PC-9 (cell line): ENCODE measurements at regions not wholly inside any gene's neighbourhood (a gene's known extent, or its start where the extent isn't known, plus 50 kb on each side); places are given as distances from the start of the nearest gene placed in this dataset.

ENCODE experiments used
- EZH2 ChIP-seq: fragments of 200-600 bp; sonication (generic); IDR thresholded peaks from 2 replicates; pipeline ENCODE4 v1.8.0; 2017; ENCODE audit warnings: antibody characterized with exemption, low read depth
- TF ChIP-seq, protein P1 (sequence below): fragments of 200-600 bp; sonication (generic); conservative IDR thresholded peaks from 2 replicates; pipeline ENCODE4 v1.6.1; 2017; ENCODE audit warnings: mixed run types, antibody characterized with exemption, mild to moderate bottlenecking, moderate library complexity

GRCh38 chr16:86818671-86819532 is 240.6 kb downstream of the FOXL1 start:
- TF ChIP-seq, protein P1, sequence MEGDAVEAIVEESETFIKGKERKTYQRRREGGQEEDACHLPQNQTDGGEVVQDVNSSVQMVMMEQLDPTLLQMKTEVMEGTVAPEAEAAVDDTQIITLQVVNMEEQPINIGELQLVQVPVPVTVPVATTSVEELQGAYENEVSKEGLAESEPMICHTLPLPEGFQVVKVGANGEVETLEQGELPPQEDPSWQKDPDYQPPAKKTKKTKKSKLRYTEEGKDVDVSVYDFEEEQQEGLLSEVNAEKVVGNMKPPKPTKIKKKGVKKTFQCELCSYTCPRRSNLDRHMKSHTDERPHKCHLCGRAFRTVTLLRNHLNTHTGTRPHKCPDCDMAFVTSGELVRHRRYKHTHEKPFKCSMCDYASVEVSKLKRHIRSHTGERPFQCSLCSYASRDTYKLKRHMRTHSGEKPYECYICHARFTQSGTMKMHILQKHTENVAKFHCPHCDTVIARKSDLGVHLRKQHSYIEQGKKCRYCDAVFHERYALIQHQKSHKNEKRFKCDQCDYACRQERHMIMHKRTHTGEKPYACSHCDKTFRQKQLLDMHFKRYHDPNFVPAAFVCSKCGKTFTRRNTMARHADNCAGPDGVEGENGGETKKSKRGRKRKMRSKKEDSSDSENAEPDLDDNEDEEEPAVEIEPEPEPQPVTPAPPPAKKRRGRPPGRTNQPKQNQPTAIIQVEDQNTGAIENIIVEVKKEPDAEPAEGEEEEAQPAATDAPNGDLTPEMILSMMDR = no peak
- TF ChIP-seq EZH2 = no peak
